HG03175 (cell line): ENCODE measurements at regions not wholly inside any gene's neighbourhood (a gene's known extent, or its start where the extent isn't known, plus 50 kb on each side); places are given as distances from the start of the nearest gene placed in this dataset.
A peak's percentile ranks its signal among the peaks of the same experiment; 100 is the strongest.
"Not testable (repeated sequence)": the region's sequence is repeated elsewhere in the genome, so short reads cannot be mapped to it uniquely, and the experiment has no call there.

Experiments used
- ATAC-seq: cut with Tn5 transposase; IDR thresholded peaks from one replicate; pipeline ENCODE4 v1.9.1; 2021; ENCODE audit warnings: mild to moderate bottlenecking, moderate library complexity; ENCODE audit not compliant: unreplicated experiment

GRCh38 chr6:26951211-26951610, 291.7 kb upstream of the ZNF322 start:
- ATAC-seq, result not testable (repeated sequence)

DNA sequence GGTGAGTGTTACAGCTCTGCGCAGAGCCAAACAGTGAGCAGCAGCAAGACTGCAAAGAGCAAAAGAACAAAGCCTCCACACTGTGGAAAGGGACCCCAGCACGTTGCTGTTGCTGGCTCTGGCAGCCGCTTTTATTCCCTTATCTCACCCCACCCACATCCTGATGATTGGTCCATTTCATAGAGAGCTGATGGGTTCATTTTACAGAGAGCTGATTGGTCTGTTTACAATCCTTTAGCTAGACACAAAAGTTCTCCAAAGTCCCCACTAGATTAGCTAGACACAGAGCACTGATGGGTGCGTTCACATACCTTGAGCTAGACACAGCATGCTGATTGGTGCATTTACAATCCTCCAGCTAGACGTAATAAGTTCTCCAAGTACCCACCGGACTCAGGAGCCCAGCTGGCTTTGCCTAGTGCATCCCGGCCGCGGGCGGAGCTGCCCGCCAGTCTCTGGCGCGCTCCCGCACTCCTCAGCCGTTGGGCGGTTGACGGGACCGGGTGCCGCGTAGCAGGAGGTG, 291.4 kb upstream of the PRSS16 start:
- not testable (repeated sequence) for ATAC-seq

GRCh38 chr6:26956601-26957184, 290.8 kb upstream of the PRSS16 start:
- not testable (repeated sequence) for ATAC-seq

DNA sequence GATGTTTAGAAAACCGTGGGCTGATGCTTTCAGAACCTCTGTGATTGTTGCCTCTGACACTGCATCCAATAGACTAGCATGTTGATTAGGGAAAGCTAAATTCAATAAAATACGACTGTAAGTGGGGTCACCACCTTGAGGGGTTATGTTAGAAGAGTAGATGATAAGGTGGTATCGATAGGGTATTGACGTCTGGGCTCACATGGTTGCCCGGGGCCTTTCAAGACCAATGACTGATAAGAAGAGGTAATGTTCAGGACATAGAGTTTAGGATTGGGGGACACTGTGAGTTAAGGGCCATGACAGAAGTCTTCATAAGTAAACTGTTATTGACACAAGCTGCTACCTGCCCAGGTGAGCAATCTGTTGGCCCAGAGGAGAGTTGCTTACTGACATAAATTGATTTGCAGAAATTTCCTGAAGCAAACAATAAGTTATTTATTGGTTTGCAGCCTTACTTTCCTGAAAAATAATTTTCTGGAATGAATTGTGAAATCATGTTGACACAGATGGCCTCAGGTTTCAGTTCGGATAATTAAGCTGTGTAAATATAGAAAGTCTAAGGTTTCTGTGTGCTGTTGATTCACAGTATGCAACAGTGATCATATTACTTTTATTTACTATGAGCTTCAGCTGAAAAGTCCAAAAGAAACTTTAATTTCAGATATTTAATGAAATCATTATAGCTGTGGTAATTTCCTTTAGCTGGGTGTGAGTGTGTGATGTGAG, 289.9 kb upstream of the PRSS16 start:
- ATAC-seq, result not testable (repeated sequence)

- not testable (repeated sequence) for ATAC-seq
Measured at GRCh38 chr6:26961236-26961635, 286.3 kb upstream of the PRSS16 start.

DNA sequence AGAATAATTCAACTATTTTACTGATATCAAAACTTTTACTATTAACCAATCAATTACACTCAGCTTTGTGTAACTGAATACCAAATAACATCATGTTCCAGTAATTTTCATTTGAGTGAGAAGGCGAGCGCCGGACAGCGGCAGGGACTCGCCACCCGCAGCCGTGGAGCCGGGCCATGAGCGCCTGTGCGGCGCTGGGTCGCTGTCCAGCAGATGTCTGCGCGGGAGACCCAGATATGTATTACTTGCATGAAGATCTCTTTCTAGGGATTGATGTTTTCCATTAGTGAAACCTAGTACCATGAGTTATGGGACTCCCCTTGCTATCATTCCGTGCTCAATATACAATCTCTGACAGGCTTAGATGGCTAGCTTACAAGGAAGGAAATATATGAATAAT, 245.1 kb upstream of the PRSS16 start:
- no peak for ATAC-seq

GRCh38 chr6:27007020-27007419, 240.5 kb upstream of the PRSS16 start:
- ATAC-seq, result no peak

GRCh38 chr6:27008613-27009012, 238.9 kb upstream of the PRSS16 start:
- not testable (repeated sequence) for ATAC-seq

- ATAC-seq, result not testable (repeated sequence)
Measured at GRCh38 chr6:27014053-27014452, 233.4 kb upstream of the PRSS16 start.

DNA sequence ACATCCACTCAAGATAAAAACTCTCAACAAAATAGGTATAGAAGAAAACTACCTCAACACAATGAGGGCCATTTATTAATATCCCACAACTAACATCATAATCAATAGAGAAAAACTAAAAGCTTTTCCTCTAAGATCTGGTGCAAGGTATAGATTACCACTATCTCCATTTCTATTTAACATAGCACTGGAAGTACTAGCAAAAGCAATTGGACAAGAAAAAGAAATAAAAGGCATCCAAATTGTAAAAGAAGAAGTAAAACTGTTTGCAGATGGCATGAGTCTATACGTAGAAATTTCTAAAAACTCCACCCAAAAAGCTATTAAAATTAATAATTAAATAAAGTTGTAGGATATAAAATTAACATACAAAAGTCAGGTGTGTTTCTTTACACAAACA, 230.8 kb upstream of the PRSS16 start:
- ATAC-seq, result no peak

DNA sequence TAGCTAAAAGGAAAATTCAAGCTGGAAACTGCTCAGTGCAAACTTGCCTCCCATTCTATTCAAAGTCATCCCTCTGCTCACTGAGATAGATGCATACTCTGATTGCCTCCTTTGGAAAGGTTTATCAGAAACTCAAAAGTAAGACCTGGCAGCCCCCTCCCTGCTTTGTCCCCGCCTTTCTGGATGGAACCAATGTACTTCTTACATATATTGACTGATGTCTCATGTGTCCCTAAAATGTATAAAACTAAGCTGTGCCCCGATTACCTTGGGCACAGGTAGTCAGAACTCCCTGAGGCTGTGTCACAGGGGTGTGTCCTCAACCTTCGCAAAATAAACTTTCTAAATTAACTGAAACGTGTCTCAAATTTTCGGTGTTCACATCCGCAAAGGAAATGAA, 229.1 kb upstream of the PRSS16 start:
- ATAC-seq, result not testable (repeated sequence)

GRCh38 chr6:27019651-27020552, 227.6 kb upstream of the PRSS16 start:
- ATAC-seq, result peak; percentile 76

- no peak for ATAC-seq
Measured at GRCh38 chr6:27020553-27020880, 227.0 kb upstream of the PRSS16 start.

DNA sequence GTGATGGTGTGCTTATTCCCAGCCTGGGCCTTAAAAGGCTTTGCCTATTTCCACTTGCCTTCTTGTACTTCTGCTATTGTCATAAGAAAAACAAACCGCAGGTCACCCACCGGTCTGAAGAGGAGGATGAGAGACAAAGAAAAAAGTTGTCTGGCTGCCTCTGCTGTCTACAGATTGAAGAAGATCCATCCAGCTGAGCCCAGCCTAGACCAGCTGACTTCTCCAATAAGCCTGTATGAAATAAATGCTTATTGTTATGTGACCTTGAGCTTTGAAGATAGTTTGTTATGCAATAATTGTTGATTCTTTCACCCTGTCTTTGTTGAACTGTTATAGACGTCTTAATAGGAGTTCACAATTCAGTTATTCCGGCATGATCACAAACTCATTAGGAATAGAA, 223.8 kb upstream of the PRSS16 start:
- ATAC-seq, result no peak

DNA sequence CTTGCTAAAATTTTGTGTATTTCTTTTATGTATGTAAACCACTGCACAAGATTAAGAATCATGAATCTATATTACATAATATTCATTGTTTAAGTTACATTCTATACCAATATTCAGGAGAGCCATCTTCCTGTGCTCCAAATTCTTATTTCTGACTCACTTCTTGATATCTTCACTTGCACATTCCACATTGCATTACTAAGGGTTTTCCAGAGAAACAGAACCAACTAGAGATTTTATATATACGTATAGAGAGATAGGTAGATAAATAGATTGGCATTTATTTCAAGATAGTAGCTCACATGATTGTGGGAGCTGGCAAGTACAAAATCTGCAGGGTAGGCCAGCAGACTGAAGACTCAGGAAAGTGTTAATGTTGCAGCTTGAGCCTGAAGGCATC, 222.2 kb upstream of the PRSS16 start:
- ATAC-seq, result no peak

- no peak for ATAC-seq
Measured at GRCh38 chr6:27026361-27026760, 221.1 kb upstream of the PRSS16 start.

DNA sequence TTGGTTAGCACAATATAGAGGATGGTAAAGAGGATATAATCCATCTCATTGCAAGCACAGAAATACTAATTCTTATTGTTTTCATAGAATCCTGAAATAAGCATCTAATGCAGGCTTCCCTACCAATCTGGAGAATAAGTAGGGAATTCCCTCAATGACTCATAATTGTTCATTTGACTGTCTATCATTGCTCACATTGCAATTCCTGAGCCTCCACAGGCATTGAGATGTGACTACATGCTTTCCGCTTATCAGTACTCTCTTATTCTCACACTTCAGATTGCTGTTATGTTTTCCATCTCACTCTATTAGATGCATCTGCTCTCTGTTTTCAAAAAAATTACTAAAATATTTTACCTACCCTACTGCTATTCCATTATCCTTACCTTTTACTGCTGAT, 216.2 kb upstream of the PRSS16 start:
- no peak for ATAC-seq

DNA sequence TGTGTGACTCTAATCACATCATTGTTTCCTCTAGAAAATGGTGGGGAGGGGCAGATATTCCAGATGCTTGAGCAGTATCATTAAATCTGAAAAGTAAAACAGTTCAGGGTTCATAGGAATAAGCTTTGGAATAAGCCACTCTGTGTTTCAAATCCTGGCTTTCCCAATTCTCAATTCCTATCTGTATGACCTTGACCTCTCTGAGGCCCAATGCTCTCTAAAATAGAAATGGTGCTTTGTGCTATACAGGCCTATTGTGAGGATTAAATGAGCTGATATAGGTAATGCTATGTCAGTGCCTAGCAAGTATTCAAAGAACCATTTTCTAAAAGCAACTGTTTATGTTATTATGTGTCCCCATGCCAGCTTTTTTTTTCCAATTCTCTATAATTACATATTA, 209.0 kb upstream of the PRSS16 start:
- ATAC-seq, result no peak

GRCh38 chr6:27040244-27041042, 207.1 kb upstream of the PRSS16 start:
- ATAC-seq, result no peak

- ATAC-seq, result no peak
Measured at GRCh38 chr6:27043244-27043643, 204.3 kb upstream of the PRSS16 start.

GRCh38 chr6:27045131-27045530, 202.4 kb upstream of the PRSS16 start:
- ATAC-seq, result not testable (repeated sequence)
